Immature natural killer cell (primary cell): ENCODE measurements at regions not wholly inside any gene's neighbourhood (a gene's known extent, or its start where the extent isn't known, plus 50 kb on each side); places are given as distances from the start of the nearest gene placed in this dataset.
"Not testable (repeated sequence)": the region's sequence is repeated elsewhere in the genome, so short reads cannot be mapped to it uniquely, and the experiment has no call there.

ENCODE experiments used
- DNase-seq, 3 donors: peaks; one replicate each; pipeline ENCODE4 v3.0.0; 2022; ENCODE audit warnings: mixed read lengths in 1 of 3
- H3K27ac Mint-ChIP-seq, 6 donors: one replicate each; pipeline ENCODE4 v1.8.0; 2020; ENCODE audit warnings: mixed read lengths in 6 of 6, mild to moderate bottlenecking in 5 of 6, inconsistent platforms in 4 of 6, moderate library complexity in 3 of 6
- H3K27me3 Mint-ChIP-seq, 3 donors: one replicate each; pipeline ENCODE4 v1.8.0; 2020 to 2021; ENCODE audit warnings: low read depth in 3 of 3, mild to moderate bottlenecking in 3 of 3, mixed read lengths in 3 of 3, moderate library complexity in 3 of 3, inconsistent platforms in 1 of 3
- H3K36me3 Mint-ChIP-seq, 3 donors: one replicate each; pipeline ENCODE4 v1.8.0; 2020; ENCODE audit warnings: mixed read lengths in 3 of 3, inconsistent platforms in 2 of 3, mild to moderate bottlenecking in 2 of 3
- H3K4me1 Mint-ChIP-seq, 2 donors: one replicate each; pipeline ENCODE4 v1.8.0; 2020; ENCODE audit warnings: inconsistent platforms in 2 of 2, mild to moderate bottlenecking in 2 of 2, mixed read lengths in 2 of 2, moderate library complexity in 1 of 2
- H3K4me3 Mint-ChIP-seq, 5 donors: one replicate each; pipeline ENCODE4 v1.8.0; 2020; ENCODE audit warnings: mild to moderate bottlenecking in 5 of 5, mixed read lengths in 5 of 5, inconsistent platforms in 3 of 5, moderate library complexity in 3 of 5
- H3K9me3 Mint-ChIP-seq, 6 donors: one replicate each; pipeline ENCODE4 v1.8.0; 2020; ENCODE audit warnings: mild to moderate bottlenecking in 6 of 6, mixed read lengths in 6 of 6, inconsistent platforms in 4 of 6, moderate library complexity in 3 of 6

- Mint-ChIP-seq H3K4me1 (no peaks in the 10 kb centered on the region), H3K4me3 (no peak overlapping the region), H3K36me3 (no peaks in the 10 kb centered on the region), H3K27me3 (peaks cover 2 to 8% (median 5%) of the 10 kb centered on the region in 3 donors), H3K27ac (peak overlapping the region in 1 of 6 donors; percentile 5), H3K9me3 (peaks cover 0 to 5% (median 2%) of the 10 kb centered on the region in 6 donors)
- no peak for DNase-seq
Observed at GRCh38 chr9:134571326-134571931, 70.2 kb upstream of the COL5A1 start.

GRCh38 chr9:134571946-134572917 is 69.4 kb upstream of the COL5A1 start:
- no peak for DNase-seq
- H3K9me3 Mint-ChIP-seq = peaks cover 0 to 4% (median 2%) of the 10 kb centered on the region in 6 donors
- H3K27ac Mint-ChIP-seq = no peak overlapping the region
- H3K4me3 Mint-ChIP-seq = no peak overlapping the region
- H3K36me3 Mint-ChIP-seq = no peaks in the 10 kb centered on the region
- peaks cover 3 to 13% (median 9%) of the 10 kb centered on the region in 3 donors for H3K27me3 Mint-ChIP-seq
- H3K4me1 Mint-ChIP-seq = no peaks in the 10 kb centered on the region

GRCh38 chr9:134574686-134575085 is 66.9 kb upstream of the COL5A1 start:
- not testable (repeated sequence) for H3K4me3 Mint-ChIP-seq, H3K27ac Mint-ChIP-seq, H3K9me3 Mint-ChIP-seq, H3K4me1 Mint-ChIP-seq, H3K36me3 Mint-ChIP-seq, DNase-seq
- H3K27me3 Mint-ChIP-seq = peaks cover 9 to 15% (median 11%) of the 10 kb centered on the region in 3 donors

GRCh38 chr9:134575103-134575900 is 66.3 kb upstream of the COL5A1 start:
- Mint-ChIP-seq H3K9me3 (peaks cover 0 to 2% (median 0%) of the 10 kb centered on the region in 6 donors), H3K4me3 (no peak overlapping the region), H3K36me3 (no peaks in the 10 kb centered on the region), H3K4me1 (no peaks in the 10 kb centered on the region), H3K27ac (no peak overlapping the region), H3K27me3 (peaks cover 9 to 13% (median 11%) of the 10 kb centered on the region in 3 donors)
- DNase-seq = no peak

GRCh38 chr9:134575901-134576176 is 65.8 kb upstream of the COL5A1 start:
- peaks cover 0 to 4% (median 0%) of the 10 kb centered on the region in 6 donors for H3K9me3 Mint-ChIP-seq
- no peak overlapping the region for H3K27ac Mint-ChIP-seq
- H3K4me1 Mint-ChIP-seq = no peaks in the 10 kb centered on the region
- no peak for DNase-seq
- H3K27me3 Mint-ChIP-seq = peaks cover 9 to 13% (median 11%) of the 10 kb centered on the region in 3 donors
- H3K36me3 Mint-ChIP-seq = no peaks in the 10 kb centered on the region
- no peak overlapping the region for H3K4me3 Mint-ChIP-seq

- Mint-ChIP-seq H3K27ac (no peak overlapping the region), H3K4me3 (no peak overlapping the region), H3K27me3 (peaks cover 3 to 4% (median 4%) of the 10 kb centered on the region in 3 donors), H3K36me3 (no peaks in the 10 kb centered on the region), H3K4me1 (no peaks in the 10 kb centered on the region), H3K9me3 (peaks cover 0 to 6% (median 0%) of the 10 kb centered on the region in 6 donors)
- DNase-seq = no peak
Observed at GRCh38 chr9:134585021-134585561, 56.5 kb upstream of the COL5A1 start.

- no peak for DNase-seq
Observed at GRCh38 chr9:134585746-134586706, 55.6 kb upstream of the COL5A1 start.

GRCh38 chr9:134589748-134590147 is 51.9 kb upstream of the COL5A1 start:
- H3K27me3 Mint-ChIP-seq = peaks cover 2 to 4% (median 3%) of the 10 kb centered on the region in 3 donors
- no peaks in the 10 kb centered on the region for H3K4me1 Mint-ChIP-seq
- H3K9me3 Mint-ChIP-seq = no peaks in the 10 kb centered on the region
- H3K27ac Mint-ChIP-seq = no peak overlapping the region
- no peaks in the 10 kb centered on the region for H3K36me3 Mint-ChIP-seq
- no peak overlapping the region for H3K4me3 Mint-ChIP-seq
- DNase-seq = no peak

More at GRCh38 chr9:134585746-134586706, 55.6 kb upstream of the COL5A1 start:
- peaks cover 4% of the 10 kb centered on the region in 3 donors for H3K27me3 Mint-ChIP-seq
- H3K9me3 Mint-ChIP-seq = peaks cover 0 to under 1% (median 0%) of the 10 kb centered on the region in 6 donors
- no peak overlapping the region for H3K27ac Mint-ChIP-seq
- no peaks in the 10 kb centered on the region for H3K36me3 Mint-ChIP-seq
- no peak overlapping the region for H3K4me3 Mint-ChIP-seq
- no peaks in the 10 kb centered on the region for H3K4me1 Mint-ChIP-seq

- Mint-ChIP-seq H3K4me3 (no peak overlapping the region), H3K4me1 (no peaks in the 10 kb centered on the region), H3K27ac (no peak overlapping the region), H3K36me3 (no peaks in the 10 kb centered on the region), H3K9me3 (no peaks in the 10 kb centered on the region), H3K27me3 (peaks cover 2 to 4% (median 2%) of the 10 kb centered on the region in 3 donors)
- no peak for DNase-seq
Observed at GRCh38 chr9:134590240-134591081, 51.1 kb upstream of the COL5A1 start.

GRCh38 chr9:134591082-134591571 is 50.5 kb upstream of the COL5A1 start:
- no peak overlapping the region for H3K27ac Mint-ChIP-seq
- no peaks in the 10 kb centered on the region for H3K9me3 Mint-ChIP-seq
- no peak overlapping the region for H3K4me3 Mint-ChIP-seq
- DNase-seq = no peak
- peaks cover 2 to 4% (median 2%) of the 10 kb centered on the region in 3 donors for H3K27me3 Mint-ChIP-seq
- H3K4me1 Mint-ChIP-seq = no peaks in the 10 kb centered on the region
- H3K36me3 Mint-ChIP-seq = no peaks in the 10 kb centered on the region

- DNase-seq = no peak
- H3K36me3 Mint-ChIP-seq = no peaks in the 10 kb centered on the region
- H3K27ac Mint-ChIP-seq = no peak overlapping the region
- no peak overlapping the region for H3K4me3 Mint-ChIP-seq
- no peaks in the 10 kb centered on the region for H3K9me3 Mint-ChIP-seq
- no peaks in the 10 kb centered on the region for H3K4me1 Mint-ChIP-seq
- peaks cover 2 to 4% (median 2%) of the 10 kb centered on the region in 3 donors for H3K27me3 Mint-ChIP-seq
Observed at GRCh38 chr9:134591573-134591981, 50.0 kb upstream of the COL5A1 start.
